T-cell (primary cell): ENCODE measurements at regions not wholly inside any gene's neighbourhood (a gene's known extent, or its start where the extent isn't known, plus 50 kb on each side); places are given as distances from the start of the nearest gene placed in this dataset.
"Not testable (repeated sequence)": the region's sequence is repeated elsewhere in the genome, so short reads cannot be mapped to it uniquely, and the experiment has no call there.

ENCODE experiments used
- ATAC-seq, 4 experiments: fragments of 200-7000 bp in 3 of 4; fragments of 150-1000 bp in 1 of 4; cut with Tn5 transposase; replicated peaks in 1 of 4; 1 replicate in 3 of 4; 2 replicates in 1 of 4; pipeline ENCODE4 v1.10.0; 2021; ENCODE audit warnings: moderate library complexity in 3 of 4, mild to moderate bottlenecking in 2 of 4, moderate number of reproducible peaks in 1 of 4
- CTCF ChIA-PET, 2 donors: fragments of 300-600 bp; sonication (Branson Sonifier 250); formaldehyde crosslinking; loops; one replicate each; lab custom pipeline; 2022; ENCODE audit warnings: antibody characterized with exemption in 2 of 2; lab: Charles Lee
- POLR2A ChIA-PET, 2 donors: fragments of 300-600 bp; sonication (Branson Sonifier 250); formaldehyde crosslinking; loops; one replicate each; lab custom pipeline; 2022; ENCODE audit warnings: antibody characterized with exemption in 2 of 2; lab: Charles Lee
- DNase-seq, 35 experiments: peaks; one replicate each; pipeline versions ENCODE4 v3.0.0 to v3.0.0-alpha.2; 2013 to 2023
- H3K27ac ChIP-seq: one replicate; pipeline ENCODE4 v1.5.1; 2013; ENCODE audit warnings: low read length
- H3K27me3 ChIP-seq, 2 experiments: replicated peaks in 1 of 2; 1 replicate in 1 of 2; 2 replicates in 1 of 2; pipeline versions ENCODE4 v1.6.1 to v1.7.0; 2013; ENCODE audit warnings: low read length in 1 of 2, mixed read lengths in 1 of 2; ENCODE audit not compliant: control insufficient read depth in 2 of 2, insufficient read depth in 2 of 2; ENCODE audit errors: extremely low read depth in 1 of 2
- H3K36me3 ChIP-seq, 2 donors: 1 replicate in 1 of 2; 2 replicates in 1 of 2; pipeline versions ENCODE4 v1.6.1 to v1.7.0; 2013; ENCODE audit warnings: low read length in 1 of 2; ENCODE audit not compliant: control insufficient read depth in 2 of 2, insufficient read depth in 1 of 2; ENCODE audit errors: extremely low read depth in 1 of 2
- H3K4me1 ChIP-seq, 2 experiments: 1 replicate in 1 of 2; 2 replicates in 1 of 2; pipeline versions ENCODE4 v1.6.1 to v1.7.0; 2013; ENCODE audit warnings: low read length in 2 of 2, mixed read lengths in 1 of 2; ENCODE audit not compliant: insufficient read depth in 2 of 2, control insufficient read depth in 1 of 2; ENCODE audit errors: extremely low read depth in 1 of 2
- H3K4me3 ChIP-seq, 2 donors: 1 replicate in 1 of 2; 2 replicates in 1 of 2; pipeline versions ENCODE4 v1.5.1 to v1.7.0; 2013; ENCODE audit warnings: mild to moderate bottlenecking in 2 of 2, low read length in 1 of 2, moderate library complexity in 1 of 2; ENCODE audit not compliant: control insufficient read depth in 1 of 2; ENCODE audit errors: extremely low read depth in 1 of 2
- H3K9me3 ChIP-seq: 2 replicates; pipeline ENCODE4 v1.7.0; 2013
- H3K27ac Mint-ChIP-seq, 2 donors: one replicate each; pipeline ENCODE4 v1.8.0; 2020 to 2021; ENCODE audit warnings: mild to moderate bottlenecking in 2 of 2, mixed read lengths in 2 of 2
- H3K27me3 Mint-ChIP-seq, 2 donors: one replicate each; pipeline ENCODE4 v1.8.0; 2021 to 2022; ENCODE audit warnings: mixed read lengths in 2 of 2
- H3K36me3 Mint-ChIP-seq: one replicate; pipeline ENCODE4 v1.8.0; 2021; ENCODE audit warnings: mixed read lengths
- H3K4me1 Mint-ChIP-seq, 3 donors: one replicate each; pipeline ENCODE4 v1.8.0; 2020 to 2022; ENCODE audit warnings: mixed read lengths in 3 of 3, mild to moderate bottlenecking in 1 of 3
- H3K4me3 Mint-ChIP-seq, 3 donors: one replicate each; pipeline ENCODE4 v1.8.0; 2020 to 2022; ENCODE audit warnings: mild to moderate bottlenecking in 3 of 3, mixed read lengths in 3 of 3, moderate library complexity in 3 of 3
- H3K9me3 Mint-ChIP-seq, 3 donors: one replicate each; pipeline ENCODE4 v1.8.0; 2020 to 2022; ENCODE audit warnings: mixed read lengths in 3 of 3
- WGBS: methylation state at CpG from one replicate; pipeline ENCODE4 v1.1.5; 2013; ENCODE audit warnings: missing lambda C conversion rate; ENCODE audit not compliant: insufficient coverage; 5-methylcytosine and 5-hydroxymethylcytosine counted together

GRCh38 chr6:168858926-168859325 lies 394.7 kb downstream of the THBS2 start:
- H3K4me1 ChIP-seq: no peaks in the 10 kb centered on the region
- Mint-ChIP-seq H3K4me3 (no peak overlapping the region), H3K36me3 (no peaks in the 10 kb centered on the region), H3K4me1 (no peaks in the 10 kb centered on the region), H3K27me3 (peaks cover 2 to 4% of the 10 kb centered on the region in 2 donors), H3K27ac (no peak overlapping the region), H3K9me3 (no peaks in the 10 kb centered on the region)
- H3K27me3 ChIP-seq: peaks cover 2 to 3% of the 10 kb centered on the region in 2 experiments
- no peak overlapping the region for H3K4me3 ChIP-seq
- DNase-seq (no peak), ATAC-seq (no peak)
- WGBS: no CpG with 5 or more reads among the region's 3 CpGs
- ChIA-PET POLR2A (no interaction called here), CTCF (no interaction called here)
- no peak overlapping the region for H3K27ac ChIP-seq
- no peaks in the 10 kb centered on the region for H3K36me3 ChIP-seq
- H3K9me3 ChIP-seq: no peaks in the 10 kb centered on the region

- Histone ChIP-seq H3K27ac (no peak overlapping the region), H3K27me3 (peaks cover 2 to 3% of the 10 kb centered on the region in 2 experiments), H3K4me3 (no peak overlapping the region), H3K4me1 (no peaks in the 10 kb centered on the region), H3K36me3 (no peaks in the 10 kb centered on the region), H3K9me3 (no peaks in the 10 kb centered on the region)
- H3K27me3 Mint-ChIP-seq: peaks cover 2 to 4% of the 10 kb centered on the region in 2 donors
- WGBS: 75% methylated on average over 2 of the region's 7 CpGs
- ATAC-seq: no peak
- no peak overlapping the region for H3K27ac Mint-ChIP-seq
- no peaks in the 10 kb centered on the region for H3K36me3 Mint-ChIP-seq
- no peaks in the 10 kb centered on the region for H3K9me3 Mint-ChIP-seq
- ChIA-PET CTCF (no interaction called here), POLR2A (no interaction called here)
- no peak overlapping the region for H3K4me3 Mint-ChIP-seq
- peaks cover 0 to 5% (median 3%) of the 10 kb centered on the region in 3 donors for H3K4me1 Mint-ChIP-seq
- DNase-seq: no peak
Measured at GRCh38 chr6:168856914-168857313, 396.7 kb downstream of the THBS2 start.

GRCh38 chr6:168852376-168852884 lies 401.2 kb downstream of the THBS2 start:
- H3K9me3 Mint-ChIP-seq: no peaks in the 10 kb centered on the region
- no peak overlapping the region for H3K27ac ChIP-seq
- H3K36me3 ChIP-seq: no peaks in the 10 kb centered on the region
- ChIA-PET CTCF (no interaction called here), POLR2A (interaction anchor here in 1 of 2 donors (0.6 kb wide), 1 partner anchor 1731 kb away, joined by 3 read pairs; no protein-coding TSS in a partner anchor)
- peaks cover 0 to 3% of the 10 kb centered on the region in 2 experiments for H3K4me1 ChIP-seq
- H3K4me3 Mint-ChIP-seq: no peak overlapping the region
- H3K36me3 Mint-ChIP-seq: no peaks in the 10 kb centered on the region
- no peak for DNase-seq
- H3K27me3 ChIP-seq: no peaks in the 10 kb centered on the region
- 87% methylated on average over 9 of the region's 12 CpGs for WGBS
- H3K9me3 ChIP-seq: no peaks in the 10 kb centered on the region
- H3K27me3 Mint-ChIP-seq: no peaks in the 10 kb centered on the region
- no peak overlapping the region for H3K4me3 ChIP-seq
- H3K27ac Mint-ChIP-seq: no peak overlapping the region
- no peak for ATAC-seq
- H3K4me1 Mint-ChIP-seq: peaks cover 0 to 13% (median 10%) of the 10 kb centered on the region in 3 donors

DNA sequence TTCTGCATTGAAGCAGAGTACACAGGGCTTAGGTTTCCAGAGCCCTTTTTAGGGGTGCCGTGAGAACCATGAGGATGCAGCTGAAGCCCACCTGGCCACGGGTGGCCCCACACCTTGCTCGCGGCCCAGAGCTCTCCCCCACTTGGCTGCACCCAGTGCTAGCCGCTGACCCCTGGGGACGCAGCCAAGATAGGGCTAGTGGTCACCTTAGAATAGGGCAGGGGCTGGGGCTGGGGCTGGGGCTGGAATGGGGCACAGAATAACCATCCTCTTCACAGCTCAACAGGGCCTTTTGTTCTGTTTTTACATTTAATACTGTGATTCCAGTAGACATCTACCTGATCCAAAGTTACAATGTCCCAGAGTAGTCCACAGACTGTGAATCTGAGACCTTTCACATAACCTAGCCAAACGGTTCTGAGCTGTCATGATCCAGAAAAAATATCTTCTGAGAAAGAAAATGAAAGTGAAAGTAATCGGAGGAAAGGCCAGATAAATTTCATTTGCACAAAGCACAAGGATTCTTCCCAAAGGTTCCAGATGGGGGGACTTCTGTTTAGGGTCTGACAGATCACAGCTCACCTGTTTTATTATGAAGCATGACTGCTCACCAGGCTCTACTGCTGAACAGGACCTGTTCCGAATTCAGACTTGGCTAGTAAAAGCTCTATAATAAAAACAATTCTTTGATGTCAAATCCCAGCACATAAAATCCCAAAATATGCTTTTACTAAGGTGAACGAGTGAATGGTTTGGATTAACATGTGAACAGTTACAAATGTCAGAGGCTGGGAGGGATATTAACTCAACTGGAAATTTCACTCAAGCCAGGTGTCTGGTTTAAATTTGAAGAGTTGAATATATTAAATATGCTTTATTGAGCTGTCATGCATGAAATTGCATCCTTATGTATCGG lies 401.9 kb downstream of the THBS2 start:
- no peak for DNase-seq
- peak overlapping the region in 1 of 2 donors; percentile 41 for H3K27ac Mint-ChIP-seq
- H3K4me3 ChIP-seq: no peak overlapping the region

GRCh38 chr6:168850027-168850736 lies 403.5 kb downstream of the THBS2 start:
- H3K4me3 Mint-ChIP-seq, CTCF ChIA-PET, H3K9me3 Mint-ChIP-seq, H3K27ac Mint-ChIP-seq, POLR2A ChIA-PET, H3K4me1 ChIP-seq, H3K36me3 ChIP-seq, H3K4me3 ChIP-seq, H3K27ac ChIP-seq, H3K27me3 ChIP-seq, DNase-seq, H3K27me3 Mint-ChIP-seq, ATAC-seq, H3K36me3 Mint-ChIP-seq, H3K9me3 ChIP-seq: not testable (repeated sequence)
- peaks cover 0 to 13% (median 10%) of the 10 kb centered on the region in 3 donors for H3K4me1 Mint-ChIP-seq
- 87% methylated on average over 15 of the region's 26 CpGs for WGBS

More for the DNA sequence above, 401.9 kb downstream of the THBS2 start:
- H3K27me3 Mint-ChIP-seq: no peaks in the 10 kb centered on the region
- no peaks in the 10 kb centered on the region for H3K36me3 ChIP-seq
- H3K9me3 Mint-ChIP-seq: no peaks in the 10 kb centered on the region
- ChIA-PET POLR2A (interaction anchor here in 1 of 2 donors (0.6 to 0.7 kb wide), 2 partner anchors 72 to 1732 kb away, joined by 3 read pairs; no protein-coding TSS in a partner anchor), CTCF (no interaction called here)
- H3K4me1 Mint-ChIP-seq: peaks cover 0 to 13% (median 10%) of the 10 kb centered on the region in 3 donors
- H3K4me1 ChIP-seq: peaks cover 0 to 3% of the 10 kb centered on the region in 2 experiments
- ATAC-seq: no peak
- H3K27me3 ChIP-seq: no peaks in the 10 kb centered on the region
- 80% methylated on average over 6 of the region's 11 CpGs for WGBS
- no peaks in the 10 kb centered on the region for H3K9me3 ChIP-seq
- no peaks in the 10 kb centered on the region for H3K36me3 Mint-ChIP-seq
- H3K4me3 Mint-ChIP-seq: peak overlapping the region; percentile 28 to 42 (median 39)
- H3K27ac ChIP-seq: no peak overlapping the region

GRCh38 chr6:168849459-168849858 lies 404.2 kb downstream of the THBS2 start:
- no peak overlapping the region for H3K4me3 ChIP-seq
- H3K36me3 ChIP-seq: no peaks in the 10 kb centered on the region
- Mint-ChIP-seq H3K4me1 (peaks cover 0 to 13% (median 10%) of the 10 kb centered on the region in 3 donors), H3K9me3 (no peaks in the 10 kb centered on the region), H3K27me3 (no peaks in the 10 kb centered on the region), H3K27ac (no peak overlapping the region), H3K36me3 (no peaks in the 10 kb centered on the region), H3K4me3 (no peak overlapping the region)
- no peaks in the 10 kb centered on the region for H3K9me3 ChIP-seq
- no peak for ATAC-seq
- DNase-seq: no peak
- no peaks in the 10 kb centered on the region for H3K27me3 ChIP-seq
- peaks cover 0 to 3% of the 10 kb centered on the region in 2 experiments for H3K4me1 ChIP-seq
- ChIA-PET POLR2A (no interaction called here), CTCF (no interaction called here)
- WGBS: 96% methylated on average over 7 of the region's 8 CpGs
- no peak overlapping the region for H3K27ac ChIP-seq
